GM12878 (cell line): ENCODE measurements at regions not wholly inside any gene's neighbourhood (a gene's known extent, or its start where the extent isn't known, plus 50 kb on each side); places are given as distances from the start of the nearest gene placed in this dataset.

Experiments used
- CBX5 ChIP-seq: sonication (generic); IDR thresholded peaks from 2 replicates; pipeline ENCODE4 v1.6.1; 2016; ENCODE audit warnings: low read depth, moderate library complexity, mild to moderate bottlenecking, inconsistent platforms
- CREB1 ChIP-seq: IDR thresholded peaks from 2 replicates; pipeline ENCODE4 v1.6.1; 2012; ENCODE audit warnings: low read depth, mild to moderate bottlenecking, inconsistent platforms
- CTCF ChIP-seq, 3 experiments: IDR thresholded peaks in 2 of 3; conservative IDR thresholded peaks in 1 of 3; 2 replicates each; pipeline ENCODE4 v1.5.1; 2011; ENCODE audit warnings: low read depth in 3 of 3, low read length in 3 of 3, mild to moderate bottlenecking in 3 of 3, control low read depth in 2 of 3, moderate library complexity in 2 of 3, inconsistent platforms in 1 of 3, mixed read lengths in 1 of 3; ENCODE audit not compliant: control insufficient read depth in 2 of 3, insufficient read depth in 1 of 3; ENCODE audit errors: extremely low read depth in 1 of 3
- ELK1 ChIP-seq: IDR thresholded peaks from 2 replicates; pipeline ENCODE4 v1.6.1; 2012; ENCODE audit warnings: low read depth, low read length, improper control_type of control experiment
- IKZF1 ChIP-seq: fragments of 450-650 bp; conservative IDR thresholded peaks from 2 replicates; pipeline ENCODE4 v1.6.1; 2017; ENCODE audit warnings: antibody characterized with exemption, mild to moderate bottlenecking
- JUNB ChIP-seq: IDR thresholded peaks from 2 replicates; pipeline ENCODE4 v1.6.1; 2016; ENCODE audit warnings: antibody characterized with exemption, mild to moderate bottlenecking
- JUND ChIP-seq: IDR thresholded peaks from 2 replicates; pipeline ENCODE4 v1.6.1; 2012; ENCODE audit warnings: low read depth, mild to moderate bottlenecking, low read length, improper control_type of control experiment, moderate library complexity
- MXI1 ChIP-seq: fragments of 150-350 bp; IDR thresholded peaks from 2 replicates; pipeline ENCODE4 v1.6.1; 2011; ENCODE audit warnings: low read depth, mild to moderate bottlenecking, inconsistent platforms, low read length, improper control_type of control experiment
- POLR2A ChIP-seq: IDR thresholded peaks from 2 replicates; pipeline ENCODE4 v1.6.1; 2011; ENCODE audit warnings: low read depth, mild to moderate bottlenecking, low read length
- RAD21 ChIP-seq: IDR thresholded peaks from 2 replicates; pipeline ENCODE4 v1.6.1; 2011; ENCODE audit warnings: mild to moderate bottlenecking, low read depth, low read length, moderate library complexity; ENCODE audit not compliant: insufficient read depth
- TAF1 ChIP-seq: IDR thresholded peaks from 2 replicates; pipeline ENCODE4 v1.6.1; 2011; ENCODE audit warnings: mild to moderate bottlenecking, low read depth, low read length, borderline replicate concordance
- ZNF274 ChIP-seq: IDR thresholded peaks from one replicate; pipeline ENCODE4 v1.8.0; 2011; ENCODE audit not compliant: insufficient read length, insufficient read depth
- ZSCAN29 ChIP-seq: fragments of 450-650 bp; IDR thresholded peaks from 2 replicates; pipeline ENCODE4 v1.6.1; 2017; ENCODE audit warnings: mild to moderate bottlenecking, moderate library complexity

DNA sequence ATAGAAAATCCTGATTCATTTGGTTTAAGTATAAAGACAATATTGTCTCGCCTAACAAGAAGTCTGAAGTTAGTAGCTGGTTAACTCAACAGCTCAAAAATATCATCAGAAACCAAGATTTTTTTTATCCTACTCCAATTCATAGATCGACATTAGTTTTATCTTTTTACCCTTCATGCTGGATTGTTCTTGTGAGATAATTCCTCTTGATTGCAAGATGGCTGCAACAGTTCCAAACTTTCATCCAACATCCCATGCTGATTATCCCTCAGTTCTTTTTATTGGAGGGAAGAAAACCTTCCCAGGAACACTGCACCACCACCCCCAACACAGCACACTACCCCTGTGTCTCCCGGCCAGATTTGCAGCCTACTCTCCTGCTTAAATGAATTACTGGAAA, 370.2 kb upstream of the RAB6C start:
- no peak for TF ChIP-seq CBX5
- TF ChIP-seq ZSCAN29: no peak
- TF ChIP-seq TAF1: no peak
- no peak for TF ChIP-seq ELK1
- TF ChIP-seq ZNF274: no peak
- TF ChIP-seq MXI1: no peak
- TF ChIP-seq JUNB: no peak
- TF ChIP-seq CREB1: no peak
- no peak for TF ChIP-seq POLR2A
- no peak for TF ChIP-seq JUND
- no peak for TF ChIP-seq IKZF1
- no peak for TF ChIP-seq RAD21
- no peak for TF ChIP-seq CTCF (IDR thresholded peaks at IDR 0.05 in 2 of 3, conservative IDR thresholded peaks at IDR 0.05 in 1 of 3; ENCODE audit: control insufficient read depth in 2 of 3, extremely low read depth in 1 of 3, insufficient read depth in 1 of 3, low read depth in 3 of 3, low read length in 3 of 3)
